HG03575 (cell line): ENCODE measurements at regions not wholly inside any gene's neighbourhood (a gene's known extent, or its start where the extent isn't known, plus 50 kb on each side); places are given as distances from the start of the nearest gene placed in this dataset.
"Not testable (repeated sequence)": the region's sequence is repeated elsewhere in the genome, so short reads cannot be mapped to it uniquely, and the experiment has no call there.

Experiments
- ATAC-seq: cut with Tn5 transposase; IDR thresholded peaks from one replicate; pipeline ENCODE4 v1.9.1; 2021; ENCODE audit not compliant: unreplicated experiment, insufficient number of reproducible peaks, low FRiP score; ENCODE audit errors: extremely low read depth

DNA sequence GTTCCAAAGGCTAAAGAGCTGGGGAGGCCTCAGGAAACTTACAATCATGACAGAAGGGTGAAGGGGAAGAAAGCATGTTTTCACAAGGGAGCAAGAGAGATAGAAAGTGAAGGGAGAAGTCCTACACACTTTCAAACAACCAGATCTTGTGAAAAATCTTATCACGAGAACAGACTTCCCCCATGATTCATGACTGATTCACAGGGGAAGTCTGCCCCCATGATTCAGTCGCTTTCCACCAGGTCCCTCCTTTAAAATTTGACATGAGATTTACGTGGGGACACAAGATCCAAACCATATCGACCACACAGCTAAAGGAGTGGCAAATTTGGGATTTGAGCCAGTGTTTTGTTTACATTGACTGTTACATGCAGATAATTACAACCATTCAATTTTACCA, 971.1 kb upstream of the HS3ST1 start:
- no peak for ATAC-seq

DNA sequence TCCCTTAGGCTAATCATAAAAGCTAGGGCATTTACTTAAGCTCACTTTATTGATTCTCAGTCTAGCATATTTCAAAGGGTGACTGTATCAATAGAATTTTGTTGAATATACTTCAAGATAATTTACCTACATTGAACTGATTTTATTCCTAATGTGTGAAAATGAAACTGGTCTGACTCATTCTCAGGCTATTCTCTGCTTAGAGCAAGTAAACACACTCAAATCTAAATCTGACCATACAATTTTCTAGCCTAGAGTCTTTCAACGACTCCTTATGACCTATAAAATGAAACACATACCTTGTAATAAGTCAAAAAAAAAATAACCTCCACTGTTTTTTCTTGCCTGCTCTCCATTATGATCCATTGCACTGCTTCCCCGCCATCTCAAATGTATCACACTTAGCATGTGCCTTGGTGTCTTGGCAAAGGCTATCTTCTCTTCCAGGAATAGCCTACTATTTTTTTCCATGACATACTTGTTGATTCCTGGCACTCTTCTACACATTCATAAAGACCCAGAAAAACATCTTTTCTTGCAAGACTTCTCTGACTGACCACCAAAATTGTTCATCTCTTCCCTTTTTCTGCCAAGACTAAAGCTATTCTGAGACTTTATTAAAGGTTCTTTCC, 965.1 kb upstream of the HS3ST1 start:
- no peak for ATAC-seq

DNA sequence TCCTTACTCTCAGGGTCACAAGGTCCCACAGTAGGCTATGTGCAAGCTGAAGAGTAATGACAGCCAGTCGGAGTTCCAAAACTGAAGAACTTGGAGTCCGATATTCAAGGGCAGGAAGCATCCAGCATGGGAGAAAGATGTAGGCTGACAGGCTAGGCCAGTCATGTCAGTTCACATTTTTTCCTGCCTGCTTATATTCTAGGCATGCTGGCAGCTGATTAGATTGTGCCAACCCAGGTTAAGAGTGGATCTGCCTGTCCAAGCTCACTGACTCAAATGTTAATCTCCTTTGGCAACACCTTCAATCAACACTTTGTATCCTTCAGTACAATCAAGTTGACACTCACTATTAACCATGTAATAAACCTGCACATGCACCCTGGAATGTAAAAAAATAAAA, 960.9 kb upstream of the HS3ST1 start:
- no peak for ATAC-seq

DNA sequence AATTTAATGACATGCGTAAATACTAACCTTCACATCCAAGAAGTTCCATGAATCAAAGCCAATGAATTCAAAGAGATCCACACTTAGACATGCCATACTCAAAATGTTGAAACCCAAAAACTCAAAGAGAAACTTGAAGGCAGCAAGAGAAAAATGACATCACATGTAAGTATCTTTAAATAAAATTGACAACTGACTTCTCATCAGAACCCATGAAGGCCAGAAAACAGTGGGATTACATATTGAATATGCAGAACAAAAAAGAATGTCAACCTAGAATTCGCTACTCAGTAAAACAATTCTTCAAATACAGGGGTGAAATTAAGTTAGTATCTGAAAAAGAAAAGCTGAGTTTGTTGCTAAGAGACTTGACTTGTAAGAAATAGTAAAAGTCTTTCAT, 953.9 kb upstream of the HS3ST1 start:
- no peak for ATAC-seq

DNA sequence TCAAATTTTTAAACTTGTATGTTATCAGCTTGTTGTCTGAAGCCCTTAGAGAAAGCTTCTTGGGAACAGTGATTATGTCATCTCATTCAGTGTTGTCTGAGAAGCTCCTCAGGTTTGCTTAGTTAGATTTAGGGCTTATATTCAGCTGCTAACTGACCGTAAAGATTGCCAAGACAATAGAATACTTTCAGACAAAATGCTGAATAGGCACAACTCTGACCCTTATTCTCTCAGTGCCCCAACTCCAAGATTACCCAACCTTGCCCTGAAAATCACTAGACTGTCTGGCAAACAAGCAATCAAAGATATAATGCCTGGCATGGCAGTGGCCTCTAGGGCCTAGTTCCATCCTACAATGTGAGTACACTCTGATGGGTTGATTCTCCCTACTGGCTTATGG, 950.5 kb upstream of the HS3ST1 start:
- ATAC-seq = no peak

DNA sequence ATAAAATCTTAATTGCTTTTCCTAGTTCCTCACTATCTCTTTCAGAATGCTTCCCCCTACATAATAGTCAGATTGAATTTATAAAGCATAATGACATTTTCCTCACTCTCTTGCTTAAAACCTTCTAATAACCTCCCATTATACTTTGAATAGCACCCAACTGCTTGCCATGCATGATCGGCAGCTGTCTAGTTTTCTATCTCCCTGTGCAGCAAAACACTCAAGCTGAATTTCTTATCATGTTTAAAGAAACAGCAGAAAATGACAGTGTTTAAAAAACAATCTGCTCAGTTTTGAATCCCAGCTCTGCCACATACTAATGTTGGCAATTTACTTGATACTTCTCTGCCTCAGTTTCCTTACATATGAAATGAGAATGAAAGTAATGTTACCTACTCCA, 947.1 kb upstream of the HS3ST1 start:
- ATAC-seq = no peak

DNA sequence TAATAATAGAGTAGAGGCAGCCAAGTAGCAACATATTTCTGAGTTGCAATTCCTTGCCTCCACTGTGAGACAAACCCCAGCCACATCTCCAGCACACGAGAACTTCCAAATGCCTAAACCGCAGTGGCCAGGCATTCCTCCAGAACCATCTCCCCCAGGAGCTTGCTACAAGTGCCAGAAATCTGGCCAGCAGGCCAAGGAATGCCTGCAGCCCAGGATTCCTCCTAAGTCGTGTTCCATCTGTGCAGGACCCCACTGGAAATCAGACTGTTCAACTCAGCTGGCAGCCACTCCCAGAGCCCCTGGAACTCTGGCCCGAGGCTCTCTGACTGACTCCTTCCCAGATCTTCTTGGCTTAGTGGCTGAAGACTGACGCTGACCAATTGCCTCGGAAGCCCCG, 937.2 kb upstream of the HS3ST1 start:
- not testable (repeated sequence) for ATAC-seq

DNA sequence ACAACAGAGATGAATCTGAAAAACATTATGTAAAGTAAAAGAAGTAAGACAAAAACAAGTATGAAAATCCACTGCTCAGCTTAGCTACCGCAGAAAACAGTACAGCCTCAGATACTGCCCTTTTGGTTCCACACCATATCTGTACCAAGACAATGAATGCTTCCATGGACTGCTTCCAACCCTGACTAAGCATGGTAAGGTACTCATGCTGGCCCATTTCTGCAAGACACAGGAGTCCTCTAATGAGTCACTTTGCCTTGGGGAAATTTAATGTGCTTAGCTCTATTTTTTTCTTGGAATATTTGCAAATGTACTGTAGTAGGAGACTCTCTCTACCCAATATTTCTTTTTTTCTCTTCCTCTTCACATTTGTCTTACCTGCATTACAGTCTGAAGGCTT, 931.7 kb upstream of the HS3ST1 start:
- no peak for ATAC-seq

DNA sequence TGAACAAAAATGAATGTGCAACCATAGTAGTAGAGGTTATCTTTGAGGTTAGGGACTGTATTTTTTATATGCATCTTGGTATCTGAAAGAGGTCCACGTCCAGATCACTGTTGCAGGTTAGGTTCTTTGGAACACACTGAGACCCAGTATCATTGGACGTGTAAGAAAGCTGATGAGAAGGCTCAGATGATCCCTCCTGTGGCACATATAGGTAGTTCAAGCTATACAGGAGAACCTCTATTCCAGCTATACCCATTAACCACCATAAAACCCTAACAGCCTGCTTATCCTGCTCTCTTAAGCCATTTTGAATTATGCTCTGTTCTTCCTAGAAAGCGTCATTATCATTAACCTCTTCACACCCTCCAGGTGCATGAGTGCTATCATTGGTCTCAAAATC, 930.7 kb upstream of the HS3ST1 start:
- ATAC-seq = no peak

DNA sequence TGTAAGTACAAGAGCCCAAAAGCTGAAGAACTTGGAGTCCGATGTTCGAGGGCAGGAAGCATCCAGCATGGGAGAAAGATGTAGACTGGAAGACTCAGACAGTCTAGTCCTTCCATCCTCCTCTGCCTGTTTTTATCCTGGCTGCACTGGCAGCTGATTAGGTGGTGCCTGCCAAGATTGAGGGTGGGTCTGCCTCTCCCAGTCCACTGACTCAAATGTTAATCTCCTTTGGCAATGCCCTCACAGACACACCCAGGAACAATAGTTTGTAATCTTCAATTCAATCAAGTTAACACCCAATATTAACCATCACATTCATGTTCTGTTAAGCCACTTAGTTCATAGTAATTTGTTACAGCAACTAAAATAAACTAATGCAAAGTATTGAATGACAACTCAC, 904.4 kb upstream of the HS3ST1 start:
- not testable (repeated sequence) for ATAC-seq

DNA sequence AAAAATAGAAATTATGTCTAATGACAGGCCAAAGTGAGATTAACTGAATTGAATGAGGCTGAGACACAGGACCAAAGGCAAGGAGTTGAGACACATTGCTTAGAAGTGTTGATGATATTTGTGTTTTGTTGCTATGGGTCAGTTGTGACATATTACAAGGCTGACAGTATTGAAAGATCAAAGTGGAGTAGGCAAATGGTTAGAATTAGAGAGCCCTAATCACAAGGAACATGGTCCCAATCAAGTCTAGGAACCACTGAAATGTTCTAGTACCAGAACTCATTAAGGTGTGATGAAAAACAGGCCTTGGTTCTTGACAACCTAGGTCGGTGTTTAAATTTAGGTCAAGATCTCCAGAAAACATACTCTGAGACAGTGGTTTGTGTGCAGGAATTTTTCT, 896.3 kb upstream of the HS3ST1 start:
- no peak for ATAC-seq

DNA sequence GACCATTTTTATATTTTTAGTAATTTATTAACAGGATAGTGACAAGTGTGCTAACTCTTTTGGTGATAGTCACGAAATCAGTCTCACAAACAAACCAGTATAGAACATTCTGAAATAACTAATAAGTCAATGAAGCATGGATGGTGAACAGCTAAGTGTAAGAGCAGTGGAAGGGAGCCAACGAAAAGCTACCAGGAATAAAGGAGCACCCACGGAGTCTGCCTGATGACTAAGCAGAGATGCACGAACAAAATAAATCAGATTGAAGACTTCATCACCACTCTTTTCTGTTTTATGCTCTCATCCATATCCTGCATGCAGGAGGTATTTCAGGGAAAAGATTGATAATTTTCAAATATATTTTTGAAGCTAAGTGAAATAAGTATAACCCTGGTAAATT, 891.1 kb upstream of the HS3ST1 start:
- no peak for ATAC-seq

DNA sequence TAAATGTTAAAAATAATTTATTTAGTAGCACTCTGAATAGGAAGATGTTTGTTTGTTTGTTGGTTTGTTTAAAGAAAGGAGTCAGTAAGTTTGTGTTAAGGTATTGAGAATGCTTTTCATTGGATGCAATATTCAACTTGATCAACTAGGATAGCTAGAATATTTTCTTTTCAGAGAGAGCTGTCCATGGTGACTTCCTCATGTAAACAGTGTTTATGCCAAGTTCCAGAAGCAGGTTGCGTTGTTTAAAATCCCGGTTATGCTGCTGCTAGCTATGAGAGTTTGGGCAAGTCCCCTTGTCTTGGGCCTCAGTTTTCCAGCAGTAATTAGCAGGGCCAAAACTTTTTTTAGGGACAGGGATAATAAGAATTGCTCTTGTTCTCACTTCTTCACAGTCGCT, 876.2 kb upstream of the HS3ST1 start:
- ATAC-seq = no peak

DNA sequence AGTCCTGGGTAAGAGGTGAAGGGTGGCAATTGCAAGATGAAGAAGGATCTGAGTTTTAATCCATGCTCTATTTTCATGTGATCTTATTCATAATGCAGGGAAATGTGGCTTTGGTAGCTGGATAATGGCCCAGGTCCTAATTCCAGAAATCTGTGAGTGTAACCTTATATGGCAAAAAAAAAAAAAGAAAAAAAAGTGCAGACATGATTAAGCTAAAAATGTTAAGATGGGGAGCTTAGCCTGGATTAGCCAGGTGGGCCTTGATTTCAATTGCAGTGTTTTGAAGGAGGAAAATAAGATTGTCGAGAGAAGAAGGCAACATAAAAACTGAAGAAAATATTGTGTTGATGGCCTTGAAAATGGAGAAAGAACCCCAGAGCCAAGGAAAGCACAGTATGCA, 867.7 kb upstream of the HS3ST1 start:
- ATAC-seq = no peak

DNA sequence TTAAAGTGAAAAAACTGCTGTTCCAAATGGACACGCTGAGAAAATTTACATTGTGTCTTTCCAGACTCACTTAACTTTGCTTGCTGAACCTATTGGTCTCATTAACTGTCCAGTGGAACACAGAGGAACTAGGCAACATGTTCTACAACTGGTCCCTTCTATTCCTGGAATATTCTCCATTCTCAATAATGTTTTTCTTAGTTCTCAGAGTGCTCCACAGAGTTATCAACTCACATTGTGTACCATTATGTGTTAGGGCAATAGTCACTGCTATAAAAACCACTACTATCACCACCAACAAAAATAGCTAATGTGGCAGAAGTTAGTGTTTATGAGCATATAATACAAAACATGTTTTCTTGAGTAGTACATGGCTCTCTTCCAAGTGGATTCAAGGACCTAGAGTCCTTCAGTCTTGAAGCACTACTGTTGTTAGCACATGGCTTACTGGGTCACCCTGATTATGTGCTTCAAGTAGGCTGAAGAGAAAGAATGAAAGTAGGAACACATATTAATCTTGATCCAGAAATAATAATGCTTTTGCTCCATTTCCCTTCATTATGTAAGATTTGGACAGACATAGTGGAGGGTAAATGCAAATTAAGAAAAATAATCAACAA, 865.3 kb upstream of the HS3ST1 start:
- no peak for ATAC-seq

DNA sequence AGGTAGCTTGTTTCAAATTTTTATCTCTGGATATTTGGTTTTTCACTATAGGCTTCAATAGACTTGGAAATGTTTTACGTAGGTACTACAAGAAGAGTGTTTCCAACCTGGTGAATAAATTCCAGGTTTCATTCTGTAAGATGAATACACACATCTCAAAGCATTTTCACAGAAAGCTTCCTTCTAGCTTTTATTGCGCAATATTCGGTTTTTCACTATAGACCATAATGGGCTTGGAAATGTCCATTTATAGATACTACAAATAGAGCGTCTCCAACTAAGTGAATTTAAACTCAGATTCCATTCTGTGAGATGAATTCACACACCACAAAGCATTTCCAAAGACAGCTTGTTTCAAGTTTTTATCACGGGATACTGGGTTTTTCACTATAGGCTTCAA, 857.7 kb upstream of the HS3ST1 start:
- ATAC-seq = no peak

DNA sequence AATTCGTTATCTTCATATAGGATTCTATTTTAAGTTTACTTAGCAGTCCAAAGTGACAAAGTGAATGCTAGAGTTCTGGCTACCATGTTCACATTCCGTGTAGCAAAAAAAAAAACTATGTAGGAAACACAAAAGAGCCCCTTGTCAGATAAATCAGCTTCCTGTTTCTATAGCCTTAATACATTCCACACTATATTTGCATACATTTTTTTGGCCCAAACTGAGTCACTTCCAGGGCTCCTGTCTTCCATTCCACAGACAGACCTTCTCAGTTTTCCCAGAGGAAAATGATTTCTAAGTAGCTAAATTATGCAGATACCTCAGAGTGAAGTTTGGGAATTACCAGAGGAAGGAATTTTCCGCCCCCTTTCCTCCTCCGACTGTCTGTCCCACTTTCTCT, 841.9 kb upstream of the HS3ST1 start:
- ATAC-seq = no peak

DNA sequence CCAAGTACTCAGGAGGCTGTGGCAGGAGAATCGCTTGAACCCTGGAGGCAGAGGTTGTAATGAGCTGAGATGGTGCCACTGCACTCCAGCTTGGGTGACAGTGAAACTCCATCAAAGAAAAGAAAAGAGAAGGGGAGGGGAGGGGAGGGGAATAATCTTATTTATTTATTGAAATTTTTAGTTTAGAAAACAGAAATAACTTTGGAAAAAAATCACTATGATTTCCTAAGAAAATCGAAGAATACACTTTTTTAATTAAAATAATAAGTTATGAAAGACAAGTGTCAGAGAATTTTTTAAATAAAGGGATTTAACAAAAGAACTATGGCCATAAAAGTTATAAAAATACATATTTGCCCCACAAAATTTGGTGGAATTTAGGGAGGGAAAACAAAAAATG, 836.9 kb upstream of the HS3ST1 start:
- no peak for ATAC-seq

DNA sequence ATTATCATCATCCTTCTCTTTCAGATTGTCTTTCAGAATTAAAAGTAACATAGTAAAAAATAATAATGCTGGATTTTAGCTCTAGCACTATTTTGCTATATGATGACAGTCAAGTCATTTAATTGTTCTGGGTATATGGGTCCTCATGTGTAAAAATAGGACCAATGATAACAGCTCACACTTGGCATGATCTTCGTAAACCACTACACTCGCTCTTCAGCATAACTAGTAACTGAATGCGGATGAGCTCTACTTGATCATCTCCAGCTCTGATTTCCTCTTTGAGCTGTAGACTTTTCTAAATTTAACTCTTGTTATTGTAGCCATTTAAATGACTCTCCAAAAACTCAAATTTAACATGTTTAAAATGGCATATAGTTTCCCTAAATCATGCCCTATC, 831.8 kb upstream of the HS3ST1 start:
- no peak for ATAC-seq

DNA sequence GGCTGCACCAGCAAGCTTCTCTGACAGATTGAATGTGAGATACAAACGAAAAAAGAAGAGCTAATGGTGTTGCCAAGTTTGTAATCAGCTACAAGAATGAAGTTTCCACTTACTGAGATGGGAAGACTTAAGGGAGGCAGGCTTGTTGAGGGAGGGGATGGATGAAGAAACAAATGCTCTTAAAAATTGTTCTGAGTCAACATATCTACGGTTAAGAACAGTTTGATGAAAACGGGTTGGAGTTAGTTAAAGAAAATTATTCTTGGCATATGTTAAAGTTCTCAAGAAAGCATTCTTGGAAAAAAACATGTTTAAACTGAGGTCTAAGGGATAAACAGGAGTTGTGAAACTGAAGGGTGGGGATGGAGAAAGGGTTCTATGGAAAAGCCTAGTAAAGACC, 816.3 kb upstream of the HS3ST1 start:
- no peak for ATAC-seq

DNA sequence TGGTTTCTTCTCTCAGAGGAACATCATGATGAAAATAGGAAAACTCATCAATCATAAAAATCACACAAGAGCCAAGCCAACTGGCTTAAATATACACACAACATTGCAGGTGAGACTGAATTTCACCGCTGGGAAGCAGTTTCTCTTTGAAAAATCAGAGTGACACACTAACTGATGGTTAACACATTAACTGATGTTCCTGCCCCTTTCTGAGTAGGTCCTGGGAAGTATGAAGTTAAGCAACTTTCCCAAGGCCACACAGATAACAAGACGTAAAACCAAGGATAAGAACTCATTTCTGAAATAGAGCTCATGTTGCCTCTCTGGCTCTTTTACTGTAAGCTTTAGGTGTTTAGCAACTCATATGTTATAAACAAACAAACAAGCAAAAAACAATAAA, 813.7 kb upstream of the HS3ST1 start:
- no peak for ATAC-seq
